Activated CD4-positive, CD25-positive, alpha-beta regulatory T cell (primary cell): ENCODE measurements at regions not wholly inside any gene's neighbourhood (a gene's known extent, or its start where the extent isn't known, plus 50 kb on each side); places are given as distances from the start of the nearest gene placed in this dataset.

Source experiments
- DNase-seq, 4 experiments: peaks; one replicate each; lab custom pipeline; 2025; lab: John Stamatoyannopoulos, UW

- no peak for DNase-seq
Observed at GRCh38 chr1:29743264-29743663, 506.9 kb downstream of the PTPRU start.

DNA sequence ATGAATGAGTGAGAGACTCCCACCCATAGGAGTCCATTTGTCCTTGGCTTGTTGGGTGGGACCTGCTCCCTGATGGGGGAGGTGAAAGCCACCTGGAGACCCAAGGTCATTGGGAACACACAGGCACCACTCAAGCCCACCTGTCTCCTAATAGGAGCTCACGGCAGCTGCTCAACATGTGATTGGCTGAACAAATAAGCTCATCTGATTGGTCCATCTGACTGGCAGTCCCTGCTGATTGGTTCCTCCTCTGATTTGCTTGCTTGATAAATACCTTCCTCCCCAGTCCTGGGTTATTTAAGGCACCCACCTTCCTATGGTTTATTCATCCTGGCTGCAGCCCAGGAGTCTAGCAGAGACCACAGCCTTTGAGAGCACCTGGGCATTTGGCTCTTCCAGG, 502.9 kb downstream of the PTPRU start:
- no peak for DNase-seq

DNA sequence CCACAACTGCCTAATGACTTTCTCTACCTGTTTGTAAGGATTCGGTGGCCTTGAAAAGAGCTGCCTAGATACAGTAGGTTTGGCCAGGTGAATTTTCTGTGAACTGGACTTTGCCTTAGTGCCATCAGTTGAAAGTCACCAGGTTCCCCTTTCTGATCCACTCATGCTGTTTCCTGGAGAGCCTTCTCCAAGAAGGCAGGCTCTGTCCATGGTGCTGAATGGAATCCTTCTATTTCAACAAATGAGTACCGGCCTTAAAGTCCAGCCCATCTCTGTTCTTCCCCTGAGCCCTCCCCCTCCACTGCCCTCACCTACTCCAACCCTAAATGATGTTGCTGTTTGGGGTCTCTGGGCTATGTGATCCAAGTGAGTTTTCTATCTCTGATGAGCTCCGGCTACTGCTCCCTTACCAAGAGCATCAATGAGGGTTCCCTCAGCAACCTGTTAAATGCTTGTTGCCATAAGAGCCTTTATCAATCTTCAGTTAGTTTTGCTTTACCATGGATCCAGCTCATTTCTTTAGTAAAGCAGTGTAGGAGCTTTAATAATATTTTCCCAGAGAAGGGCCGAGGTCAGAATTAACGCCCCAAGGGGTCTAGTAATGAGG, 500.4 kb downstream of the PTPRU start:
- no peak for DNase-seq

GRCh38 chr1:29732453-29732852, 496.1 kb downstream of the PTPRU start:
- no peak for DNase-seq

DNA sequence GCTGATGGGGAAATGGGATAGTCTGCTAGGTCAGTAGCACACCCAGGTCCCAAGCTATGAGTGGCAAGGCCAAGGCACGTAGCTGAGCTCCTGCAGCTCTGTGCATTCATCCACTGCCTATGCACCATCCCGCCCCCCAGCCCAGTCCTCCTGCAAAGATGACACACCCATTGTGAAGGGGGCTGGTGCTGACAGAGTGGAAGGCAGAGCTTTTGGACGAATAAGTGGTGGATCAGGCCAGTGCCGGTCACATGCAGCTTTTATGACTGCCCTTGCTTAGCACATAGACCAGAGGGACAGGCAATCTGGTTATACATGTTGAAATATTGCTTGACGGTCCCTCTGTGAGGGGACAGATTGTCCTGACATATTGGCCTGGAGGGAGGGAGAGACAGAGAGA, 494.3 kb downstream of the PTPRU start:
- no peak for DNase-seq

DNA sequence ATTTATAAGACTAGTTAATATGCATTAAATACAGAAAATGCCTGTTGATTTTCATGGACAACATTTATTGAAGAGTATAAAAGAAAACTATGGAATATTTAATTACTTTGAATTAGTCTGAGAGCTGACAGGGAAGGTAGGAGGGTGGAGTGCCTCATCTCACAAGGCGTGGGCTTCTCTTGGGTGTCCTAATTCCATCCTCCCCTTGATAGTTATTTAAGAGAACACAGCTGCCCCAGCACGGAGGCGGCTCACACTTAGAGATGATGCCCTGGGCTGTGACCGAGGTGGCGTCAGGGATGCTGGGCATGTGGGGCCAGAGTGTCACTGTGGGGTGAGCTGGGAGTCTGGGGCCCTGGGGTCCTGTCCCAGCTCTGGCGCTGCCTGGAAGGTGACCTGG, 493.0 kb downstream of the PTPRU start:
- DNase-seq: no peak

- no peak for DNase-seq
Observed at GRCh38 chr1:29728703-29729102, 492.4 kb downstream of the PTPRU start.

DNA sequence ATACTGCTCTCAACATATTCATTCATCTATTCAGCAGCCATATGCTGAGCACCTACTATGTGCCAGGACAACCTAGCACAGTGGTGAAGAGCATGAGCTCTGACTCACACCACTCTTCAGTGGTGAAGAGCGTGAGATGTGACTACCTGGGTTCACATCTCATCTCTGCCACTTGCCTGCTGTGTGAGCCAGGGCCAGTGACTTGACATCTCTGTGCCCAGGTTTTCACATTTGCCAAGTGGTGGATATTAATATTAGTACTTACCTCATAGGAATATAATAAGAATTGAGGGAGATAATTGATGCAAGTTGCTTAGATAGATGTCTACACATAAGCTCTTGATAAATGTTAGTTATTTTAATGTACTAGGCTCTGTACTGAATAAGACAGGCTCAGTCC, 488.9 kb downstream of the PTPRU start:
- no peak for DNase-seq

GRCh38 chr1:29722598-29722997, 486.3 kb downstream of the PTPRU start:
- DNase-seq: no peak

- no peak for DNase-seq
Observed at GRCh38 chr1:29719253-29719652, 482.9 kb downstream of the PTPRU start.

GRCh38 chr1:29718791-29719190, 482.5 kb downstream of the PTPRU start:
- DNase-seq: no peak

GRCh38 chr1:29716306-29716705, 480.0 kb downstream of the PTPRU start:
- DNase-seq: no peak

- no peak for DNase-seq
Observed at GRCh38 chr1:29713857-29714256, 477.5 kb downstream of the PTPRU start.

- DNase-seq: no peak
Observed at GRCh38 chr1:29712801-29713200, 476.5 kb downstream of the PTPRU start.

- DNase-seq: no peak
Observed at GRCh38 chr1:29712284-29712651, 475.9 kb downstream of the PTPRU start.

DNA sequence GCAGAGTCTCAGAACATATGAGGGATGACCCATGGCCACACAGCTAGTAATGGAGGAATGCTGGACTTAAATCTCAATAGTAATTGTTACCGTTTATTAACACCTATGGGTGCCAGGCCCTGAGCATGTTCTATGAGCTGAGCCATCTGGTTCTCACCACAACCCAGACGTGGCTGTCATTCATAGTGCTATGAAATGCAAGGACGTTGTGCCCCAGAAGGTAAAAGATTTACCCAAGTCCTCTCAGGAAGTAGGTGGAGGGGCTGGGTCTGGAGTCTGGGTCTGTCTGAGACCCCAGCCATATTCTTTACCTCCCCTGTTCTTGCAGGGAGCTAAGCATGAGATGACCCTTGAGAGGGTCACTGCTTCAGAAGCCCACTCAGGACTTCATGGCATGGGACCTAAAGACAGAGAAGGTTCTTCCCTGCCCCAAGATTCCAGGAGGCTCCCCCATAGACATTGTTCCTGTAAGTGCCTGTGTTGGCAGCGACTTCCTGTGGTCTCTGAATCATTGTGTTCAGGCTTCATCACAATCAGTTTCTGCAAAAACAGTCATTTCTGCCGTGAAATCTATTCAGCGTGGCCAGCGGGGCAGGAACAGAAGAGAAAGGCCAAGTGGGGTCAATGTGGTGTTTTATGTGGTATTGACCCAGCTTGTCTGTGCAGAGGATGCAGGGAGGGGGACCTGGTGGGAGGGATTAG, 475.4 kb downstream of the PTPRU start:
- DNase-seq: no peak

GRCh38 chr1:29709704-29710280, 473.5 kb downstream of the PTPRU start:
- DNase-seq: no peak

DNA sequence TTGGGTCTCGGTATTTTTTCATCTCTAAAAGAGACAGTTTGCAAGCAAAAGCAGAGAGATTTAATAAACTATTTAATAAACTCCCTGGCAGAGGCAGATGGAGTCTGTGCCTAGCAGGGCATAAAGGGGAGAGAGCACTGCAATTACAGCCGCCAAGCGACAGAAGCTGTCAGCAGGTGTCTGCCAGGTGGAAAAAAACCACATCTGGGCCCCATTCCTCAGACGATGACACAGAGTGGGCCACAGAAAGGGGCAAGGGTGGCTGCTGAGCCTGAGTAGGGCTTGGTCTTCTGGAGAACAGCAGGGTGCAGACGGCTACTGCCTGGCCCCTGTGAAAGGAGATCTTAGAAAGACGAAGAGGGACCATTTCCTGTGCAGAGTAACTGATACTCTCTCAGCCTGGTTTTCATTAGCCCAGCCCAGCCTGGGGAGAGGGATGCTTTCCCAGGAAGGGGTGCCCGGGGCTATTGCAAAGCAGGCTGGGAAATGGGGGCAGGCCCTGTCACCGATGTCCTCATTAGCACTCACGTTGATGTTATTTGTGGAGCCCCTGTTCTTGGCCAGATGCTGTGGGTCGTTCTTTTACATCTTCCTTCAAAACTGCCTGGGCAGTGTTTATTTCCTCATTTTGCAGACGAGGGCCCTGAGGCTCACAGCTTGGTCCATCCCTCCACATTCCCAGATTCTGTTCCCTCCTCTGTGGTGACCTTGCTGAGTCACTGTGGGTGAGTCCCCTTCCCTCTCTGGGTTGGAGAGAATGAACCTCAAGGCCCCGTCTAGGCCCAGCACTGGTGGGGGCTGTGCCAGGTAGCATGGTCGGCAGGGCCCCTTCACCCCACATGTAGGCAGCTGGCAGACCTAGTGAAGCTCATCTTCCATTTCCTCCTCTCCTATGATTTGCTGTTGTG, 472.7 kb downstream of the PTPRU start:
- no peak for DNase-seq

DNA sequence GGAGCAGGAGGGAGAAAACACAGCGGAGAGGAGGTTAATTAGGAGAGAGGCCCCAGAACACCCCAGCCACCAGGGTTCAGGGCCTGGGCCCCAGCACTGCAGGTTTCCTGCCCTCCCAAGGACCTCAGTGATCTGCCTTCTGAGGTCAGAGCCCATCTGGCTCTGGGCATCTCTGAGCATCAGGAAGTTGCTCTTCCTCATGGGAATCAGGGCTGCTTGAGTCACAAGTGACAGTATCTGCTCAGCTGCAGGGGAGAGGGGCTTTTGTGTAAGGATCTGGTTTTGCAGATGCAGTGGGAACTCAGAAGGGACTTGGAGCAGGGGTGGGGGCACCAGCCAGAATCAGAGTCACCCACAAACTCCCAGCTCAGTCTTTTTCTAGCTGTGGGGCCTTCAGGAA, 472.1 kb downstream of the PTPRU start:
- no peak for DNase-seq

GRCh38 chr1:29707796-29708195, 471.5 kb downstream of the PTPRU start:
- DNase-seq: no peak

DNA sequence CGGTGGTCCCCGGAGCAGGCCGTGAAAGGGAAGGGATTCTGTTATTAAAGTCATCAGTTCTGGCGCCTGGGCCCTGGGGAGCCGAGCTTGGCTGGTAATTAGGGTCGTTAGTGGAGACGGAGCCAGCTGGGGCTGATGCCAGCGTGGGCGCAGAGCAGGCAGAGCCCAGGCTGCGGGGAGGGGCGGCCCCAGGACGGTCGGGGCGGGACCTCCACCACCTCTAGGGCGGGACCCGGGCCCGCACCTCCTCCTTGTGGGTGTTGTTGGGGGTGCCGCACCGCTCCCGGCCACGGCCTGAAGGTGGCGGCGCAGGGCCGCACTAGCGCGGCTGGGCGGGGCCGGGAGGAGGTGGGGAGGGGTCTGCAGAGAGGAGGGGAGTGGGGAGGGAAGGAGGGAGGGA, 470.6 kb downstream of the PTPRU start:
- DNase-seq: no peak

GRCh38 chr1:29704430-29704829, 468.1 kb downstream of the PTPRU start:
- no peak for DNase-seq
